ENCODE measurements at regions not wholly inside any gene's neighbourhood (a gene's known extent, or its start where the extent isn't known, plus 50 kb on each side); places are given as distances from the start of the nearest gene placed in this dataset.

GRCh38 chr2:95719473-95720060 lies 127.8 kb downstream of the TRIM43 start:
- Histone ChIP-seq H3K36me3 (ENCODE audit: control insufficient read depth, insufficient read depth, low read length) (no peaks in the 10 kb centered on the region), H3K4me3 (ENCODE audit: low read depth in 2 of 2, low read length in 2 of 2) (no peak overlapping the region), H3K9me3 (ENCODE audit: control insufficient read depth, insufficient read depth, low read depth, low read length) (no peaks in the 10 kb centered on the region), H3K27me3 (ENCODE audit: control insufficient read depth, insufficient read depth, low read length) (no peaks in the 10 kb centered on the region; the same call in 1 of the 2 replicates), H3K4me1 (ENCODE audit: control insufficient read depth, insufficient read depth, low read length) (no peaks in the 10 kb centered on the region), H3K27ac (ENCODE audit: low read length) (no peak overlapping the region)
- CTCF ChIA-PET = no interaction called here
- no peak for DNase-seq (ENCODE audit: low read depth, low spot score)
- intact Hi-C loops (cut with micrococcal nuclease; ENCODE audit: unreplicated experiment) = no loop called here
- BruUV-seq (replicated peaks) = no TSS peak
- ATAC-seq = no peak
- in situ Hi-C loops (cut with HindIII; ENCODE audit: low pct_unique_long_range_greater_than_20kb, low sequenced_read_pairs) = no loop called here
- POLR2A ChIA-PET = no interaction called here
- no peak for TF ChIP-seq REST (IDR thresholded peaks at IDR 0.05; ENCODE audit: insufficient read depth in 1 of 2, low read depth in 2 of 2, low read length in 1 of 2)
- TF ChIP-seq SIN3A (IDR thresholded peaks at IDR 0.05; ENCODE audit: borderline replicate concordance, insufficient read depth, low read depth, low read length) = no peak
- TF ChIP-seq TCF7L2 (IDR thresholded peaks at IDR 0.05; ENCODE audit: low read depth, low read length) = no peak
- no peak for TF ChIP-seq CTCF (IDR thresholded peaks at IDR 0.05)
- TF ChIP-seq POLR2AphosphoS5 (IDR thresholded peaks at IDR 0.05; ENCODE audit: low read depth, low read length) = no peak

- Histone ChIP-seq H3K4me3 (ENCODE audit: low read depth in 2 of 2, low read length in 2 of 2) (no peak overlapping the region), H3K36me3 (ENCODE audit: control insufficient read depth, insufficient read depth, low read length) (no peaks in the 10 kb centered on the region), H3K27ac (ENCODE audit: low read length) (no peak overlapping the region), H3K9me3 (ENCODE audit: control insufficient read depth, insufficient read depth, low read depth, low read length) (no peaks in the 10 kb centered on the region), H3K27me3 (ENCODE audit: control insufficient read depth, insufficient read depth, low read length) (no peaks in the 10 kb centered on the region; the same call in 1 of the 2 replicates), H3K4me1 (ENCODE audit: control insufficient read depth, insufficient read depth, low read length) (no peaks in the 10 kb centered on the region)
- ChIA-PET CTCF (no interaction called here), POLR2A (no interaction called here)
- intact Hi-C loops (cut with micrococcal nuclease; ENCODE audit: unreplicated experiment) (no loop called here), in situ Hi-C loops (cut with HindIII; ENCODE audit: low pct_unique_long_range_greater_than_20kb, low sequenced_read_pairs) (no loop called here)
- BruUV-seq (replicated peaks) = no TSS peak
- DNase-seq (ENCODE audit: low read depth, low spot score) (no peak), ATAC-seq (no peak)
- TF ChIP-seq TCF7L2 (IDR thresholded peaks at IDR 0.05; ENCODE audit: low read depth, low read length) (no peak), POLR2AphosphoS5 (IDR thresholded peaks at IDR 0.05; ENCODE audit: low read depth, low read length) (no peak), SIN3A (IDR thresholded peaks at IDR 0.05; ENCODE audit: borderline replicate concordance, insufficient read depth, low read depth, low read length) (no peak), CTCF (IDR thresholded peaks at IDR 0.05) (no peak), REST (IDR thresholded peaks at IDR 0.05; ENCODE audit: insufficient read depth in 1 of 2, low read depth in 2 of 2, low read length in 1 of 2) (no peak)
Observed at GRCh38 chr2:95721726-95722125, 129.9 kb downstream of the TRIM43 start.

Measured in Panc1 (cell line).